ENCODE measurements at regions not wholly inside any gene's neighbourhood (a gene's known extent, or its start where the extent isn't known, plus 50 kb on each side); places are given as distances from the start of the nearest gene placed in this dataset.

DNA sequence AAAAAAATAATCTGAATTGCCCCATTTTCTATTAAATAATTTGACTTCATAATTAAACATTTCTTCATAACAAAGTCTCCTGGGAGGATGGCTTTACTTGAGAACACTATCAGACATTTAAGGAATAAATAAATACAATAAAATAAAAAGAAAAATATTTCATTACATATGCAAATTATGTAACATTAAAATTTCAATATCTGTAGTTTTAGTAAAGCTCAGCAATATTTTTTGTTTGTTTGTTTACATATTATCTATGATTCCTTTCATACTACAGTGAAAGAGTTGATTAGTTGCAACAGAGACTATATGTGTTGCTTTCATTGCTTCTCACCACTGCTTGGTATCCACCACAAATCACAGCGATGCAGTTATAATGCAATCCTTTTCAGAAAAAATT is 474.9 kb upstream of the GJE1 start:
- no peak overlapping the region for H3K4me3 ChIP-seq
- H3K4me1 ChIP-seq (replicated peaks in 1 of 2) = no peaks in the 10 kb centered on the region
- intact Hi-C loops (cut with DNase I) = no loop called here
- H3K9me3 ChIP-seq (replicated peaks in 1 of 3) = no peaks in the 10 kb centered on the region
- WGBS, 4 donors = 88 to 97% (median 92%) methylated on average over 1 of the region's 1 CpG
- no peak overlapping the region for H3K27ac ChIP-seq
- DNase-seq = no peak
- H3K27me3 ChIP-seq = no peaks in the 10 kb centered on the region
- TF ChIP-seq CTCF (IDR thresholded peaks at IDR 0.05) (no peak), POLR2A (IDR thresholded peaks at IDR 0.05) (no peak)
- H3K36me3 ChIP-seq (replicated peaks in 1 of 2) = no peaks in the 10 kb centered on the region

DNA sequence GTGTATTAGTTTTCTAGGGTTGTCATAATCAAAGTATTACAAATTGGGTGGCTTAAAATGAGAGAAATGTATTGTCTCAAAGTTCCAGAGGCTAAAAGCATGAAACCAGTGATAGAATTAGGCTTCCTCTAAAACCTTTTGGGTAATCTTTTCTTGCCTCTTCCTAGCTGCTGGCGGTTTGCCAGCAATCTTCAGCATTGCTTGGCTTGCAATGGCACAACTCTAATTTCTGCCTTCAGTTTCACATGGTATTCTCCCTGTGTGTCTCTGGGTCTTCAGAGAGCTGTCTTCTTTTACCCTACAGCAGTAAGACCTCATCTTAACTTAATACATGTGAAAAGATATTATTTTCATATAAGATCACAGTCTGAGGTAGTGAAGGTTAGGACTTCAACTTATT is 479.1 kb upstream of the GJE1 start:
- no peak for TF ChIP-seq POLR2A (IDR thresholded peaks at IDR 0.05)
- TF ChIP-seq CTCF (IDR thresholded peaks at IDR 0.05) = no peak
- 53 to 92% (median 82%) methylated on average over 1 of the region's 1 CpG for WGBS, 4 donors
- no peak for DNase-seq

DNA sequence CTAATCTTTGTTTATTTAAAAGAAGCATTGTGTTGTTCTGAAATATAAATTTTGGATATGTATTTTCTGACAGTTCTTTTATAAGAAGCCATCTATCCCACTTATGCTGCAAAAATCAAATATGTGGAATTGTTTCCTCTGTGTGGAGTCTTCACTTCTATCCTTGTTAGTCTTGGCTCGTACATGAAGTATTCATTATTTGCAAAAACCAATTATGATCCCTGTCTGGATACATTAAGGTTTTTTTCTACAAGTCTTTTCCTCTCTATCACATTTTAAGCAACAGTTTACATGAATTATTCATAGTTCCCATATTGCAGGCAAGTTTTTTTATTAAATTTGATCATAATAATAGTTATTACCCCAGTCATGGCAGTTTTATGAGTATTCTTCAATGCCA is 490.8 kb upstream of the GJE1 start:
- Histone ChIP-seq H3K36me3 (replicated peaks in 1 of 2) (no peaks in the 10 kb centered on the region), H3K27me3 (no peaks in the 10 kb centered on the region), H3K27ac (no peak overlapping the region), H3K4me1 (replicated peaks in 1 of 2) (no peaks in the 10 kb centered on the region), H3K9me3 (replicated peaks in 1 of 3) (no peaks in the 10 kb centered on the region), H3K4me3 (no peak overlapping the region)
- TF ChIP-seq POLR2A (IDR thresholded peaks at IDR 0.05) = no peak
- TF ChIP-seq CTCF (IDR thresholded peaks at IDR 0.05) = no peak
- 57 to 65% (median 62%) methylated on average over 1 of the region's 1 CpG for WGBS, 4 donors
- intact Hi-C loops (cut with DNase I) = no loop called here
- no peak for DNase-seq

More for the DNA sequence above, 479.1 kb upstream of the GJE1 start:
- Histone ChIP-seq H3K4me1 (replicated peaks in 1 of 2) (no peaks in the 10 kb centered on the region), H3K36me3 (replicated peaks in 1 of 2) (no peaks in the 10 kb centered on the region), H3K9me3 (replicated peaks in 1 of 3) (no peaks in the 10 kb centered on the region), H3K27me3 (no peaks in the 10 kb centered on the region), H3K27ac (no peak overlapping the region), H3K4me3 (no peak overlapping the region)
- intact Hi-C loops (cut with DNase I) = no loop called here

DNA sequence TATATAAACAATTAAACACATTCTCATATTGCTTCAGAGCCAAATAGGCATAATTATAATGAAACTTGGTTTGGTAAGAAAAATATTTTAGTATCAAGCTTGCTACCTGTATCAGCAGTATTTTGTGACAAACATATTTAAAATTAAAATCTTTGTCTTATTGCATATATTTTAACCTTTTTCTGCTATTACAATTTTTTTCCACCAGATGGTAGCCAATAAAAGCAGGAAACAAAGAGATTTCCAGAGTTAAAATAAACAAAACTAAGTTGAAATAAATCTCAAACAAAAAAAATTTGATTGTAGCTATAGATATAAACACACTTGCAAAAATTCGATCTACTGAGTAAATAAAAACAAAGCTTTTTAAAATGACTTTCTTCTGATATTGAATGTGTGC is 491.3 kb upstream of the GJE1 start:
- DNase-seq = no peak
- Histone ChIP-seq H3K27me3 (no peaks in the 10 kb centered on the region), H3K27ac (no peak overlapping the region), H3K4me3 (no peak overlapping the region), H3K4me1 (replicated peaks in 1 of 2) (no peaks in the 10 kb centered on the region), H3K36me3 (replicated peaks in 1 of 2) (no peaks in the 10 kb centered on the region), H3K9me3 (replicated peaks in 1 of 3) (no peaks in the 10 kb centered on the region)
- intact Hi-C loops (cut with DNase I) = no loop called here
- TF ChIP-seq POLR2A (IDR thresholded peaks at IDR 0.05) = no peak
- no peak for TF ChIP-seq CTCF (IDR thresholded peaks at IDR 0.05)
- 41 to 54% (median 53%) methylated on average over 1 of the region's 1 CpG for WGBS, 4 donors
